ENCODE measurements at regions not wholly inside any gene's neighbourhood (a gene's known extent, or its start where the extent isn't known, plus 50 kb on each side); places are given as distances from the start of the nearest gene placed in this dataset.

- intact Hi-C loops (cut with micrococcal nuclease) = no loop called here
- DNase-seq = no peak
- H3K4me3 Mint-ChIP-seq = no peak overlapping the region
- POLR2A ChIA-PET = no interaction called here
- H3K27ac Mint-ChIP-seq = no peak overlapping the region
- Histone ChIP-seq H3K27me3 (ENCODE audit: control insufficient read depth in 2 of 2, insufficient read depth in 2 of 2, low read length in 2 of 2) (no peaks in the 10 kb centered on the region), H3K9me3 (ENCODE audit: control insufficient read depth in 2 of 3, low read length in 3 of 3) (no peaks in the 10 kb centered on the region), H3K36me3 (ENCODE audit: control insufficient read depth in 2 of 3, insufficient read depth in 3 of 3, low read length in 3 of 3) (no peaks in the 10 kb centered on the region), H3K4me3 (ENCODE audit: low read length) (no peak overlapping the region), H3K27ac (ENCODE audit: low read depth, low read length) (no peak overlapping the region), H3K4me1 (ENCODE audit: control insufficient read depth in 2 of 2, insufficient read depth in 2 of 2, low read length in 2 of 2) (no peaks in the 10 kb centered on the region)
- H3K9me3 Mint-ChIP-seq = peaks cover 0 to 2% (median 0%) of the 10 kb centered on the region in 11 donors
- H3K36me3 Mint-ChIP-seq = no peaks in the 10 kb centered on the region
- ATAC-seq = no peak
- no peaks in the 10 kb centered on the region for H3K4me1 Mint-ChIP-seq
- CTCF ChIA-PET = no interaction called here
- H3K27me3 Mint-ChIP-seq = peaks cover 0 to 11% (median 0%) of the 10 kb centered on the region in 5 donors
Observed at GRCh38 chr4:54516556-54517215, 141.1 kb upstream of the KIT start.

- peaks cover 0 to 8% (median 0%) of the 10 kb centered on the region in 5 donors for H3K27me3 Mint-ChIP-seq
- ChIA-PET POLR2A (no interaction called here), CTCF (no interaction called here)
- peaks cover 0 to 4% (median 0%) of the 10 kb centered on the region in 11 donors for H3K9me3 Mint-ChIP-seq
- H3K4me1 Mint-ChIP-seq = no peaks in the 10 kb centered on the region
- DNase-seq (no peak), ATAC-seq (no peak)
- intact Hi-C loops (cut with micrococcal nuclease) = no loop called here
- Histone ChIP-seq H3K27me3 (ENCODE audit: control insufficient read depth in 2 of 2, insufficient read depth in 2 of 2, low read length in 2 of 2) (no peaks in the 10 kb centered on the region), H3K4me3 (ENCODE audit: low read length) (no peak overlapping the region), H3K36me3 (ENCODE audit: control insufficient read depth in 2 of 3, insufficient read depth in 3 of 3, low read length in 3 of 3) (no peaks in the 10 kb centered on the region), H3K9me3 (ENCODE audit: control insufficient read depth in 2 of 3, low read length in 3 of 3) (no peaks in the 10 kb centered on the region), H3K4me1 (ENCODE audit: control insufficient read depth in 2 of 2, insufficient read depth in 2 of 2, low read length in 2 of 2) (no peaks in the 10 kb centered on the region), H3K27ac (ENCODE audit: low read depth, low read length) (no peak overlapping the region)
- no peak overlapping the region for H3K4me3 Mint-ChIP-seq
- H3K36me3 Mint-ChIP-seq = no peaks in the 10 kb centered on the region
- no peak overlapping the region for H3K27ac Mint-ChIP-seq
Observed at GRCh38 chr4:54517781-54518444, 139.8 kb upstream of the KIT start.

- peaks cover 0 to 7% (median 0%) of the 10 kb centered on the region in 11 donors for H3K9me3 Mint-ChIP-seq
- Histone ChIP-seq H3K9me3 (ENCODE audit: control insufficient read depth in 2 of 3, low read length in 3 of 3) (no peaks in the 10 kb centered on the region), H3K27me3 (ENCODE audit: control insufficient read depth in 2 of 2, insufficient read depth in 2 of 2, low read length in 2 of 2) (no peaks in the 10 kb centered on the region), H3K27ac (ENCODE audit: low read depth, low read length) (no peak overlapping the region), H3K4me3 (ENCODE audit: low read length) (no peak overlapping the region), H3K36me3 (ENCODE audit: control insufficient read depth in 2 of 3, insufficient read depth in 3 of 3, low read length in 3 of 3) (no peaks in the 10 kb centered on the region), H3K4me1 (ENCODE audit: control insufficient read depth in 2 of 2, insufficient read depth in 2 of 2, low read length in 2 of 2) (no peaks in the 10 kb centered on the region)
- intact Hi-C loops (cut with micrococcal nuclease) = loop anchor here in 1 of 2 donors (5.0 kb wide), 1 partner anchor 67 kb away; no protein-coding TSS in a partner anchor
- peaks cover 0 to 10% (median 5%) of the 10 kb centered on the region in 5 donors for H3K27me3 Mint-ChIP-seq
- peaks cover 0 to 3% (median 0%) of the 10 kb centered on the region in 5 donors for H3K36me3 Mint-ChIP-seq
- no peak overlapping the region for H3K27ac Mint-ChIP-seq
- H3K4me1 Mint-ChIP-seq = no peaks in the 10 kb centered on the region
- ATAC-seq (no peak), DNase-seq (no peak)
- no peak overlapping the region for H3K4me3 Mint-ChIP-seq
- POLR2A ChIA-PET = no interaction called here
- CTCF ChIA-PET = no interaction called here
Observed at GRCh38 chr4:54525602-54526001, 132.2 kb upstream of the KIT start.

- POLR2A ChIA-PET = no interaction called here
- Mint-ChIP-seq H3K4me3 (no peak overlapping the region), H3K36me3 (peaks cover 0 to 3% (median 0%) of the 10 kb centered on the region in 5 donors), H3K9me3 (peaks cover 0 to 7% (median 0%) of the 10 kb centered on the region in 11 donors), H3K4me1 (no peaks in the 10 kb centered on the region), H3K27ac (no peak overlapping the region), H3K27me3 (peaks cover 0 to 10% (median 0%) of the 10 kb centered on the region in 5 donors)
- intact Hi-C loops (cut with micrococcal nuclease) = loop anchor here in 1 of 2 donors (5.0 kb wide), 1 partner anchor 66 kb away; no protein-coding TSS in a partner anchor
- ATAC-seq (no peak), DNase-seq (no peak)
- Histone ChIP-seq H3K27me3 (ENCODE audit: control insufficient read depth in 2 of 2, insufficient read depth in 2 of 2, low read length in 2 of 2) (no peaks in the 10 kb centered on the region), H3K4me3 (ENCODE audit: low read length) (no peak overlapping the region), H3K9me3 (ENCODE audit: control insufficient read depth in 2 of 3, low read length in 3 of 3) (no peaks in the 10 kb centered on the region), H3K27ac (ENCODE audit: low read depth, low read length) (no peak overlapping the region), H3K36me3 (ENCODE audit: control insufficient read depth in 2 of 3, insufficient read depth in 3 of 3, low read length in 3 of 3) (no peaks in the 10 kb centered on the region), H3K4me1 (ENCODE audit: control insufficient read depth in 2 of 2, insufficient read depth in 2 of 2, low read length in 2 of 2) (no peaks in the 10 kb centered on the region)
- CTCF ChIA-PET = no interaction called here
Observed at GRCh38 chr4:54526560-54526959, 131.2 kb upstream of the KIT start.

- Histone ChIP-seq H3K27me3 (ENCODE audit: control insufficient read depth in 2 of 2, insufficient read depth in 2 of 2, low read length in 2 of 2) (no peaks in the 10 kb centered on the region), H3K4me3 (ENCODE audit: low read length) (no peak overlapping the region), H3K36me3 (ENCODE audit: control insufficient read depth in 2 of 3, insufficient read depth in 3 of 3, low read length in 3 of 3) (no peaks in the 10 kb centered on the region), H3K9me3 (ENCODE audit: control insufficient read depth in 2 of 3, low read length in 3 of 3) (no peaks in the 10 kb centered on the region), H3K27ac (ENCODE audit: low read depth, low read length) (no peak overlapping the region), H3K4me1 (ENCODE audit: control insufficient read depth in 2 of 2, insufficient read depth in 2 of 2, low read length in 2 of 2) (no peaks in the 10 kb centered on the region)
- DNase-seq (no peak), ATAC-seq (no peak)
- no peak overlapping the region for H3K4me3 Mint-ChIP-seq
- H3K27ac Mint-ChIP-seq = no peak overlapping the region
- peaks cover 0 to 3% (median 0%) of the 10 kb centered on the region in 5 donors for H3K36me3 Mint-ChIP-seq
- H3K9me3 Mint-ChIP-seq = peaks cover 0 to 7% (median 0%) of the 10 kb centered on the region in 11 donors
- intact Hi-C loops (cut with micrococcal nuclease) = loop anchor here in 1 of 2 donors (5.0 kb wide), 1 partner anchor 65 kb away; no protein-coding TSS in a partner anchor
- H3K4me1 Mint-ChIP-seq = no peaks in the 10 kb centered on the region
- ChIA-PET CTCF (no interaction called here), POLR2A (no interaction called here)
- H3K27me3 Mint-ChIP-seq = peaks cover 0 to 10% (median 0%) of the 10 kb centered on the region in 5 donors
Observed at GRCh38 chr4:54527532-54527931, 130.2 kb upstream of the KIT start.

GRCh38 chr4:54539500-54540029 lies 118.2 kb upstream of the KIT start:
- POLR2A ChIA-PET = no interaction called here
- CTCF ChIA-PET = no interaction called here
- DNase-seq (peak in 1 of 9 donors; percentile 23), ATAC-seq (peak; percentile 51)
- no peak overlapping the region for H3K27ac ChIP-seq (ENCODE audit: low read depth, low read length)
- Mint-ChIP-seq H3K4me3 (peak overlapping the region in 8 of 10 donors; percentile 17 to 69 (median 45)), H3K27me3 (peaks cover 2 to 26% (median 22%) of the 10 kb centered on the region in 5 donors), H3K4me1 (peaks cover 0 to 4% (median 0%) of the 10 kb centered on the region in 7 donors), H3K9me3 (peaks cover 0 to 3% (median 0%) of the 10 kb centered on the region in 11 donors), H3K36me3 (no peaks in the 10 kb centered on the region), H3K27ac (peak overlapping the region in 1 of 9 donors; percentile 46)
- H3K36me3 ChIP-seq (ENCODE audit: control insufficient read depth in 2 of 3, insufficient read depth in 3 of 3, low read length in 3 of 3) = no peaks in the 10 kb centered on the region
- H3K4me3 ChIP-seq (ENCODE audit: low read length) = no peak overlapping the region
- intact Hi-C loops (cut with micrococcal nuclease) = no loop called here
- no peaks in the 10 kb centered on the region for H3K27me3 ChIP-seq (ENCODE audit: control insufficient read depth in 2 of 2, insufficient read depth in 2 of 2, low read length in 2 of 2)
- H3K4me1 ChIP-seq (ENCODE audit: control insufficient read depth in 2 of 2, insufficient read depth in 2 of 2, low read length in 2 of 2) = no peaks in the 10 kb centered on the region
- no peaks in the 10 kb centered on the region for H3K9me3 ChIP-seq (ENCODE audit: control insufficient read depth in 2 of 3, low read length in 3 of 3)

Measured in naive thymus-derived CD4-positive, alpha-beta T cell (primary cell).